ENCODE measurements at regions not wholly inside any gene's neighbourhood (a gene's known extent, or its start where the extent isn't known, plus 50 kb on each side); places are given as distances from the start of the nearest gene placed in this dataset.

GRCh38 chr4:58688568-58688967 is 1578.4 kb upstream of the IGFBP7 start:
- no peak for DNase-seq (ENCODE audit: low spot score)

- DNase-seq (ENCODE audit: low spot score) = no peak
These were observed 1569.7 kb upstream of the IGFBP7 start for GRCh38 chr4:58679886-58680285.

- DNase-seq (ENCODE audit: low spot score) = no peak
These were observed 1568.9 kb upstream of the IGFBP7 start for GRCh38 chr4:58679051-58679450.

GRCh38 chr4:58669783-58670182 is 1559.6 kb upstream of the IGFBP7 start:
- no peak for DNase-seq (ENCODE audit: low spot score)

GRCh38 chr4:58665649-58666048 is 1555.5 kb upstream of the IGFBP7 start:
- no peak for DNase-seq (ENCODE audit: low spot score)

GRCh38 chr4:58658701-58659100 is 1548.5 kb upstream of the IGFBP7 start:
- DNase-seq (ENCODE audit: low spot score) = no peak

- no peak for DNase-seq (ENCODE audit: low spot score)
These were observed 1543.1 kb upstream of the IGFBP7 start for GRCh38 chr4:58653251-58653650.

- DNase-seq (ENCODE audit: low spot score) = no peak
These were observed 1539.0 kb upstream of the IGFBP7 start for GRCh38 chr4:58649226-58649625.

- DNase-seq (ENCODE audit: low spot score) = no peak
These were observed 1535.9 kb upstream of the IGFBP7 start for GRCh38 chr4:58646126-58646525.

GRCh38 chr4:58644549-58644948 is 1534.4 kb upstream of the IGFBP7 start:
- DNase-seq (ENCODE audit: low spot score) = no peak

- no peak for DNase-seq (ENCODE audit: low spot score)
These were observed 1526.2 kb upstream of the IGFBP7 start for GRCh38 chr4:58636381-58636780.

GRCh38 chr4:58617226-58617625 is 1507.0 kb upstream of the IGFBP7 start:
- no peak for DNase-seq (ENCODE audit: low spot score)

- DNase-seq (ENCODE audit: low spot score) = no peak
These were observed 1500.8 kb upstream of the IGFBP7 start for GRCh38 chr4:58611012-58611411.

GRCh38 chr4:58606303-58606702 is 1496.1 kb upstream of the IGFBP7 start:
- no peak for DNase-seq (ENCODE audit: low spot score)

GRCh38 chr4:58603951-58604350 is 1493.8 kb upstream of the IGFBP7 start:
- DNase-seq (ENCODE audit: low spot score) = no peak

- DNase-seq (ENCODE audit: low spot score) = peak; percentile 6
These were observed 1492.7 kb upstream of the IGFBP7 start for GRCh38 chr4:58602731-58603359.

GRCh38 chr4:58602022-58602421 is 1491.8 kb upstream of the IGFBP7 start:
- no peak for DNase-seq (ENCODE audit: low spot score)

- DNase-seq (ENCODE audit: low spot score) = peak; percentile 13
These were observed 1490.1 kb upstream of the IGFBP7 start for GRCh38 chr4:58600290-58600689.

GRCh38 chr4:58590722-58591121 is 1480.5 kb upstream of the IGFBP7 start:
- DNase-seq (ENCODE audit: low spot score) = no peak

- DNase-seq (ENCODE audit: low spot score) = no peak
These were observed 1477.7 kb upstream of the IGFBP7 start for GRCh38 chr4:58587856-58588255.

- no peak for DNase-seq (ENCODE audit: low spot score)
These were observed 1456.1 kb upstream of the IGFBP7 start for GRCh38 chr4:58566260-58566659.

- no peak for DNase-seq (ENCODE audit: low spot score)
These were observed 1454.7 kb upstream of the IGFBP7 start for GRCh38 chr4:58564695-58565475.

GRCh38 chr4:58561170-58561569 is 1451.0 kb upstream of the IGFBP7 start:
- no peak for DNase-seq (ENCODE audit: low spot score)

GRCh38 chr4:58560736-58561135 is 1450.6 kb upstream of the IGFBP7 start:
- no peak for DNase-seq (ENCODE audit: low spot score)

Measured in iPS-NIHi11 (cell line).